NCI-H2107 treated with DMSO at 0.1 percent for 48 hours (cell line): ENCODE measurements at regions not wholly inside any gene's neighbourhood (a gene's known extent, or its start where the extent isn't known, plus 50 kb on each side); places are given as distances from the start of the nearest gene placed in this dataset.
"Not testable (repeated sequence)": the region's sequence is repeated elsewhere in the genome, so short reads cannot be mapped to it uniquely, and the experiment has no call there.

Source experiments
- DNase-seq: peaks from one replicate; lab custom pipeline; 2025; ENCODE audit not compliant: unreplicated experiment; lab: John Stamatoyannopoulos, UW

GRCh38 chr2:226183033-226183432 lies 616.6 kb downstream of the IRS1 start:
- no peak for DNase-seq

GRCh38 chr2:226181909-226182308 lies 617.7 kb downstream of the IRS1 start:
- no peak for DNase-seq

GRCh38 chr2:226180281-226180884 lies 619.2 kb downstream of the IRS1 start:
- DNase-seq = no peak

- no peak for DNase-seq
These were observed 620.6 kb downstream of the IRS1 start for GRCh38 chr2:226179010-226179409.

GRCh38 chr2:226176283-226176984 lies 623.2 kb downstream of the IRS1 start:
- no peak for DNase-seq

- no peak for DNase-seq
These were observed 625.2 kb downstream of the IRS1 start for GRCh38 chr2:226174390-226174789.

GRCh38 chr2:226172939-226173338 lies 626.7 kb downstream of the IRS1 start:
- no peak for DNase-seq

GRCh38 chr2:226172309-226172708 lies 627.3 kb downstream of the IRS1 start:
- DNase-seq = no peak

- no peak for DNase-seq
These were observed 629.7 kb downstream of the IRS1 start for GRCh38 chr2:226169751-226170581.

GRCh38 chr2:226168496-226169160 lies 631.0 kb downstream of the IRS1 start:
- no peak for DNase-seq

GRCh38 chr2:226164512-226164911 lies 635.1 kb downstream of the IRS1 start:
- no peak for DNase-seq

- DNase-seq = not testable (repeated sequence)
These were observed 639.0 kb downstream of the IRS1 start for GRCh38 chr2:226160617-226161016.

- DNase-seq = no peak
These were observed 639.6 kb downstream of the IRS1 start for GRCh38 chr2:226159875-226160479.

- DNase-seq = no peak
These were observed 640.7 kb downstream of the IRS1 start for GRCh38 chr2:226158940-226159339.

GRCh38 chr2:226158229-226158628 lies 641.4 kb downstream of the IRS1 start:
- DNase-seq = no peak

GRCh38 chr2:226155093-226155875 lies 644.3 kb downstream of the IRS1 start:
- DNase-seq = no peak

GRCh38 chr2:226154610-226155009 lies 645.0 kb downstream of the IRS1 start:
- no peak for DNase-seq

GRCh38 chr2:226153553-226153952 lies 646.1 kb downstream of the IRS1 start:
- no peak for DNase-seq

- DNase-seq = no peak
These were observed 648.5 kb downstream of the IRS1 start for GRCh38 chr2:226151157-226151556.

- no peak for DNase-seq
These were observed 656.5 kb downstream of the IRS1 start for GRCh38 chr2:226143091-226143490.
